ENCODE measurements at regions not wholly inside any gene's neighbourhood (a gene's known extent, or its start where the extent isn't known, plus 50 kb on each side); places are given as distances from the start of the nearest gene placed in this dataset.

DNA sequence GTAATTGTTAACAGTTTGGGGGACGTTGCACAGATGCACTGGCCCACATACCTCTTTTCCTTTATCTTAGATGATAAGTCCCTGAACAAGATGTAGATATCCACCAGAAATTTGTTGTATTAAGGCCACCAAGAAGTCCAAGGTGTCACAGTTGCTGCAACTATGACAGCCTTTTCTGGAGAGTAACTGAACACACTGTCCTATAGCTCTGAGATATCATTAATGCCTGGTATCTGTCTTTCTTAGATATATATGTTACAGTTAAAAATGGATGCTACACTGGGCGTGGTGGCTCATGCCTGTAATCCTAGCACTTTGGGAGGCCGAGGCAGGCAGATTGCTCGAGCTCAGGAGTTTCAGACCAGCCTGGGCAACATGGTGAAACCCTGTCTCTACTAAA lies 77.8 kb upstream of the PRDX4 start:
- TF ChIP-seq EZH2phosphoT487 (IDR thresholded peaks at IDR 0.05; ENCODE audit: borderline replicate concordance, low read length), result no peak
- Histone ChIP-seq H3K9me2 (replicated peaks; ENCODE audit: control insufficient read depth, low read length) (no peaks in the 10 kb centered on the region), H3K4me3 (ENCODE audit: low read length) (no peak overlapping the region), H3K27ac (ENCODE audit: low read depth, low read length) (no peak overlapping the region), H3F3A (ENCODE audit: control insufficient read depth, insufficient read depth) (no peaks in the 10 kb centered on the region), H3K79me2 (ENCODE audit: control insufficient read depth, low read length) (no peaks in the 10 kb centered on the region), H3K4me2 (ENCODE audit: low read length) (no peak overlapping the region), H3K9me3 (ENCODE audit: control insufficient read depth, insufficient read depth, low read length) (no peaks in the 10 kb centered on the region), H4K20me1 (ENCODE audit: control insufficient read depth, insufficient read depth, low read depth, low read length) (no peaks in the 10 kb centered on the region), H3K27me3 (ENCODE audit: control insufficient read depth, low read length) (no peaks in the 10 kb centered on the region), H3K4me1 (ENCODE audit: control insufficient read depth, low read length) (no peaks in the 10 kb centered on the region), H3K36me3 (ENCODE audit: control insufficient read depth, low read length) (no peaks in the 10 kb centered on the region)

DNA sequence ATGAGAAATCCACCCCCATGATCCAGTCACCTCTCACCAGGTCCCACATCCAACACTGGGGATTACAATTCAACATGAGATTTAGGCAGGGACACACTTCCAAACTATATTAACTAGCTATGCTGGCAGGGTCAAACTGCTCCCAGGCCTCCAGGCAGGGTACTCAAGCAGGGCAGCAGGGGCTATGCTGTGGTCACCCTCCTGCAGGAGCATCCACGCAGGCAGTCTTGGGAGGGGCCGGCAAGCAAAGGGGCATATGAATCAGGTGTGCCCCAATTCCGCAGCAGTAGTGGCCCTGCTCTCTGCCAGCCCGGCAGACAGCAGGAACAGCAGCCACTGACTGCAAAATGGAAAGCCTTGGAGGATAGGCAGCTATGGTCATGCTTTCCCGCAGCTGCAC lies 74.6 kb upstream of the PRDX4 start:
- Histone ChIP-seq H4K20me1 (ENCODE audit: control insufficient read depth, insufficient read depth, low read depth, low read length) (no peaks in the 10 kb centered on the region), H3F3A (ENCODE audit: control insufficient read depth, insufficient read depth) (no peaks in the 10 kb centered on the region), H3K9me2 (replicated peaks; ENCODE audit: control insufficient read depth, low read length) (no peaks in the 10 kb centered on the region), H3K27me3 (ENCODE audit: control insufficient read depth, low read length) (no peaks in the 10 kb centered on the region), H3K4me2 (ENCODE audit: low read length) (no peak overlapping the region), H3K36me3 (ENCODE audit: control insufficient read depth, low read length) (no peaks in the 10 kb centered on the region), H3K79me2 (ENCODE audit: control insufficient read depth, low read length) (no peaks in the 10 kb centered on the region), H3K27ac (ENCODE audit: low read depth, low read length) (no peak overlapping the region), H3K9me3 (ENCODE audit: control insufficient read depth, insufficient read depth, low read length) (no peaks in the 10 kb centered on the region), H3K4me1 (ENCODE audit: control insufficient read depth, low read length) (no peaks in the 10 kb centered on the region), H3K4me3 (ENCODE audit: low read length) (no peak overlapping the region)
- TF ChIP-seq, protein P1, sequence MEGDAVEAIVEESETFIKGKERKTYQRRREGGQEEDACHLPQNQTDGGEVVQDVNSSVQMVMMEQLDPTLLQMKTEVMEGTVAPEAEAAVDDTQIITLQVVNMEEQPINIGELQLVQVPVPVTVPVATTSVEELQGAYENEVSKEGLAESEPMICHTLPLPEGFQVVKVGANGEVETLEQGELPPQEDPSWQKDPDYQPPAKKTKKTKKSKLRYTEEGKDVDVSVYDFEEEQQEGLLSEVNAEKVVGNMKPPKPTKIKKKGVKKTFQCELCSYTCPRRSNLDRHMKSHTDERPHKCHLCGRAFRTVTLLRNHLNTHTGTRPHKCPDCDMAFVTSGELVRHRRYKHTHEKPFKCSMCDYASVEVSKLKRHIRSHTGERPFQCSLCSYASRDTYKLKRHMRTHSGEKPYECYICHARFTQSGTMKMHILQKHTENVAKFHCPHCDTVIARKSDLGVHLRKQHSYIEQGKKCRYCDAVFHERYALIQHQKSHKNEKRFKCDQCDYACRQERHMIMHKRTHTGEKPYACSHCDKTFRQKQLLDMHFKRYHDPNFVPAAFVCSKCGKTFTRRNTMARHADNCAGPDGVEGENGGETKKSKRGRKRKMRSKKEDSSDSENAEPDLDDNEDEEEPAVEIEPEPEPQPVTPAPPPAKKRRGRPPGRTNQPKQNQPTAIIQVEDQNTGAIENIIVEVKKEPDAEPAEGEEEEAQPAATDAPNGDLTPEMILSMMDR (IDR thresholded peaks at IDR 0.05; ENCODE audit: low read depth, low read length, poor library complexity, severe bottlenecking), result no peak
- TF ChIP-seq EZH2phosphoT487 (IDR thresholded peaks at IDR 0.05; ENCODE audit: borderline replicate concordance, low read length), result no peak

DNA sequence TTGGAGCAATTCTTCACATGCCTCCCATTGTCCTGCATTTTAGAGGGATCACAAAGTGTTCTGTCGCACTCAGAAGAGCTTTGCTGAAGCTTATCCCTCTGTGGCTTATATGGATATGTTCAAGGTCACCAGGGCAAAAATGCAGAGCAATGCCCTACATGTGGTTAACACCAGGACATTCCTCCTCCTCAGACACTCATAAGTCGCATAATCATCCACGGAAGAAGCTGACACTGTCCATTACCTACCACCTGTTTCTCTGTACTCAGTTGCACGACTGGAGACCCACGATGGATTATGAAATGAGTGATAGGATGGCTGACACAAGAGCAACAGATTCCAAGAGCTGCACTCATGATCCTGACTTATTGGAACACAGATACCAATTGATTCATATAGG lies 68.7 kb upstream of the PRDX4 start:
- no peaks in the 10 kb centered on the region for H3K27me3 ChIP-seq (ENCODE audit: control insufficient read depth, low read length)
- no peaks in the 10 kb centered on the region for H3K36me3 ChIP-seq (ENCODE audit: control insufficient read depth, low read length)
- H4K20me1 ChIP-seq (ENCODE audit: control insufficient read depth, insufficient read depth, low read depth, low read length), result no peaks in the 10 kb centered on the region
- H3K4me1 ChIP-seq (ENCODE audit: control insufficient read depth, low read length), result no peaks in the 10 kb centered on the region
- H3K4me3 ChIP-seq (ENCODE audit: low read length), result no peak overlapping the region
- no peaks in the 10 kb centered on the region for H3K79me2 ChIP-seq (ENCODE audit: control insufficient read depth, low read length)
- no peak overlapping the region for H3K4me2 ChIP-seq (ENCODE audit: low read length)
- no peaks in the 10 kb centered on the region for H3K9me2 ChIP-seq (replicated peaks; ENCODE audit: control insufficient read depth, low read length)
- no peaks in the 10 kb centered on the region for H3F3A ChIP-seq (ENCODE audit: control insufficient read depth, insufficient read depth)
- no peak overlapping the region for H3K27ac ChIP-seq (ENCODE audit: low read depth, low read length)
- TF ChIP-seq, protein P1 (IDR thresholded peaks at IDR 0.05; ENCODE audit: low read depth, low read length, poor library complexity, severe bottlenecking), result no peak
- TF ChIP-seq EZH2phosphoT487 (IDR thresholded peaks at IDR 0.05; ENCODE audit: borderline replicate concordance, low read length), result no peak
- no peaks in the 10 kb centered on the region for H3K9me3 ChIP-seq (ENCODE audit: control insufficient read depth, insufficient read depth, low read length)

DNA sequence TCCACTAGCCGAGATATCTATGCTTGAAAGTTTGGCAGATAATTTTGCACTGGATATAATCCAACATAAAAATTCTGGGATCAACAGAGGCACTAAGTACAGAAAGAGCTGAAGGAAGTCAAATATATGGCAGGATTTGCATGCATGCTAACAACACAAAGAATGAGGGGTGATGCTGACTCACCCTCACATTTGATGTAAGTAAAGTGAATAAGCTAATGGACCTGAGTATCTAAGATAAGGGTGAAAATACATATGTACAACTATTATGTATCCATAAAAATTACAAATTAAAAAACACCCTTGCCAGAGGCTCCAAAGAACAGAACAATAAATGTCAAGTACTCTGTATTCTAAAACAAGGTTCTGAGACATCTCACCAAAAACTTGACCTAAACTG lies 63.8 kb upstream of the PRDX4 start:
- Histone ChIP-seq H3K27me3 (ENCODE audit: control insufficient read depth, low read length) (no peaks in the 10 kb centered on the region), H3K4me2 (ENCODE audit: low read length) (no peak overlapping the region), H3K27ac (ENCODE audit: low read depth, low read length) (no peak overlapping the region), H3K9me2 (replicated peaks; ENCODE audit: control insufficient read depth, low read length) (no peaks in the 10 kb centered on the region), H3F3A (ENCODE audit: control insufficient read depth, insufficient read depth) (no peaks in the 10 kb centered on the region), H3K9me3 (ENCODE audit: control insufficient read depth, insufficient read depth, low read length) (no peaks in the 10 kb centered on the region), H3K79me2 (ENCODE audit: control insufficient read depth, low read length) (no peaks in the 10 kb centered on the region), H4K20me1 (ENCODE audit: control insufficient read depth, insufficient read depth, low read depth, low read length) (no peaks in the 10 kb centered on the region), H3K4me3 (ENCODE audit: low read length) (no peak overlapping the region), H3K36me3 (ENCODE audit: control insufficient read depth, low read length) (no peaks in the 10 kb centered on the region), H3K4me1 (ENCODE audit: control insufficient read depth, low read length) (no peaks in the 10 kb centered on the region)
- no peak for TF ChIP-seq EZH2phosphoT487 (IDR thresholded peaks at IDR 0.05; ENCODE audit: borderline replicate concordance, low read length)
- TF ChIP-seq, protein P1 (IDR thresholded peaks at IDR 0.05; ENCODE audit: low read depth, low read length, poor library complexity, severe bottlenecking), result no peak
